ENCODE measurements at regions not wholly inside any gene's neighbourhood (a gene's known extent, or its start where the extent isn't known, plus 50 kb on each side); places are given as distances from the start of the nearest gene placed in this dataset.
"Not testable (repeated sequence)": the region's sequence is repeated elsewhere in the genome, so short reads cannot be mapped to it uniquely, and the experiment has no call there.

GRCh38 chr2:34162231-34162630 lies 563.1 kb upstream of the FAM98A start:
- no peaks in the 10 kb centered on the region for H3K36me3 ChIP-seq (ENCODE audit: control insufficient read depth, insufficient read depth, low read length)
- no peaks in the 10 kb centered on the region for H3K9me3 ChIP-seq (ENCODE audit: control insufficient read depth, low read length)
- no peak overlapping the region for H3K4me3 ChIP-seq (ENCODE audit: insufficient read depth, low read depth, low read length, poor library complexity, severe bottlenecking)
- DNase-seq: no peak
- H3K4me1 ChIP-seq (ENCODE audit: control insufficient read depth, insufficient read depth, low read length, poor library complexity, severe bottlenecking): no peaks in the 10 kb centered on the region
- H3K27ac ChIP-seq (ENCODE audit: insufficient read depth, low read length, poor library complexity, severe bottlenecking): no peak overlapping the region
- no peaks in the 10 kb centered on the region for H3K27me3 ChIP-seq (replicated peaks; ENCODE audit: control insufficient read depth, insufficient read depth, low read length, poor library complexity, severe bottlenecking)

DNA sequence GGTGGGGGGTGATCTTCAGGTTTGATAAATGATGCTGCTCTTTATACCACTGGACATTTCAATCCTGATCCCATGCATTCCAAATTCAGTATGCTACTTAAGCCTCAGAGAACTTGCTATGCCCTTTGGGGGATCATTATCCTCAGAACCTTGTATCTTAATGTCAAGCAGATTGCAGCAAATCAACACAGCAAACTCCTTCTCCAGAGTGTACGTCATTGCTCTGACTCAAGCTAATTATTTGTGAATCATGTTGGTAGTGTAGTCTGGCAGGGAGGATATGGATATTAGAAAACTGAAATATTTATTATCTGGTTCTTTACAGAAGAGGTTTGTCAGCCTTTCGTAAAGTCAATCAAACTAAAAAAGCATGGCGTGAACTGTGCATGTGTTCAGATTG lies 562.5 kb upstream of the FAM98A start:
- H3K27me3 ChIP-seq (replicated peaks; ENCODE audit: control insufficient read depth, insufficient read depth, low read length, poor library complexity, severe bottlenecking): no peaks in the 10 kb centered on the region
- H3K9me3 ChIP-seq (ENCODE audit: control insufficient read depth, low read length): no peaks in the 10 kb centered on the region
- H3K4me3 ChIP-seq (ENCODE audit: insufficient read depth, low read depth, low read length, poor library complexity, severe bottlenecking): no peak overlapping the region
- no peaks in the 10 kb centered on the region for H3K4me1 ChIP-seq (ENCODE audit: control insufficient read depth, insufficient read depth, low read length, poor library complexity, severe bottlenecking)
- H3K27ac ChIP-seq (ENCODE audit: insufficient read depth, low read length, poor library complexity, severe bottlenecking): no peak overlapping the region
- DNase-seq: no peak
- H3K36me3 ChIP-seq (ENCODE audit: control insufficient read depth, insufficient read depth, low read length): no peaks in the 10 kb centered on the region

GRCh38 chr2:34159901-34160300 lies 560.8 kb upstream of the FAM98A start:
- H3K4me3 ChIP-seq (ENCODE audit: insufficient read depth, low read depth, low read length, poor library complexity, severe bottlenecking): no peak overlapping the region
- no peaks in the 10 kb centered on the region for H3K4me1 ChIP-seq (ENCODE audit: control insufficient read depth, insufficient read depth, low read length, poor library complexity, severe bottlenecking)
- no peaks in the 10 kb centered on the region for H3K27me3 ChIP-seq (replicated peaks; ENCODE audit: control insufficient read depth, insufficient read depth, low read length, poor library complexity, severe bottlenecking)
- no peaks in the 10 kb centered on the region for H3K9me3 ChIP-seq (ENCODE audit: control insufficient read depth, low read length)
- no peak for DNase-seq
- H3K27ac ChIP-seq (ENCODE audit: insufficient read depth, low read length, poor library complexity, severe bottlenecking): no peak overlapping the region
- H3K36me3 ChIP-seq (ENCODE audit: control insufficient read depth, insufficient read depth, low read length): no peaks in the 10 kb centered on the region

- no peak for DNase-seq
- H3K27ac ChIP-seq (ENCODE audit: insufficient read depth, low read length, poor library complexity, severe bottlenecking): no peak overlapping the region
Measured at GRCh38 chr2:34153484-34153883, 554.4 kb upstream of the FAM98A start.

DNA sequence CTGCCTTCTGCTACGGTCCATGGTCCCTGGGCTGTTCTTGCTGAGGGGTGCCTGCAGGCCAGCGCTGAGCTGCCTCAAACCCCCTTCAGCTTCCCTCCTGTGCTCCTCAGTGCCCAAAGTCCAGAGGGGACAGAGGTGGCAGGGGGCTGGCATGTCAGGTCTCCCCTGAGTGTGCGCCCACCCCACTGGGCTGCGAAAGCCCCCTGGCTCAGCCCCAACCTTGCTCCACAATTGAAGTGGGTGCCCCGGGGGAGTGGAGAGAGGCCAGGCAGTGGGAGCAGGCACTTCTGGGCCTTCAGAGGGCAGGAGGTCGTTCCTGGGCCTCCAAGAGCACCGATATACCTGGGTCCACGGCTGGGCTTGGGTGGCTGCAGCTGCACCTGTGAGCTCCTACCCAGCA lies 548.7 kb upstream of the FAM98A start:
- DNase-seq: no peak
- Histone ChIP-seq H3K27ac (ENCODE audit: insufficient read depth, low read length, poor library complexity, severe bottlenecking) (no peak overlapping the region), H3K4me1 (ENCODE audit: control insufficient read depth, insufficient read depth, low read length, poor library complexity, severe bottlenecking) (no peaks in the 10 kb centered on the region), H3K9me3 (ENCODE audit: control insufficient read depth, low read length) (no peaks in the 10 kb centered on the region), H3K4me3 (ENCODE audit: insufficient read depth, low read depth, low read length, poor library complexity, severe bottlenecking) (no peak overlapping the region), H3K27me3 (replicated peaks; ENCODE audit: control insufficient read depth, insufficient read depth, low read length, poor library complexity, severe bottlenecking) (no peaks in the 10 kb centered on the region), H3K36me3 (ENCODE audit: control insufficient read depth, insufficient read depth, low read length) (no peaks in the 10 kb centered on the region)

More at GRCh38 chr2:34153484-34153883, 554.4 kb upstream of the FAM98A start:
- H3K4me3 ChIP-seq (ENCODE audit: insufficient read depth, low read depth, low read length, poor library complexity, severe bottlenecking): no peak overlapping the region
- H3K4me1 ChIP-seq (ENCODE audit: control insufficient read depth, insufficient read depth, low read length, poor library complexity, severe bottlenecking): no peaks in the 10 kb centered on the region
- H3K9me3 ChIP-seq (ENCODE audit: control insufficient read depth, low read length): no peaks in the 10 kb centered on the region
- H3K36me3 ChIP-seq (ENCODE audit: control insufficient read depth, insufficient read depth, low read length): no peaks in the 10 kb centered on the region
- no peaks in the 10 kb centered on the region for H3K27me3 ChIP-seq (replicated peaks; ENCODE audit: control insufficient read depth, insufficient read depth, low read length, poor library complexity, severe bottlenecking)

GRCh38 chr2:34143149-34143548 lies 544.0 kb upstream of the FAM98A start:
- Histone ChIP-seq H3K27me3 (replicated peaks; ENCODE audit: control insufficient read depth, insufficient read depth, low read length, poor library complexity, severe bottlenecking) (no peaks in the 10 kb centered on the region), H3K27ac (ENCODE audit: insufficient read depth, low read length, poor library complexity, severe bottlenecking) (no peak overlapping the region), H3K9me3 (ENCODE audit: control insufficient read depth, low read length) (no peaks in the 10 kb centered on the region), H3K4me1 (ENCODE audit: control insufficient read depth, insufficient read depth, low read length, poor library complexity, severe bottlenecking) (no peaks in the 10 kb centered on the region), H3K36me3 (ENCODE audit: control insufficient read depth, insufficient read depth, low read length) (no peaks in the 10 kb centered on the region), H3K4me3 (ENCODE audit: insufficient read depth, low read depth, low read length, poor library complexity, severe bottlenecking) (no peak overlapping the region)
- DNase-seq: no peak

DNA sequence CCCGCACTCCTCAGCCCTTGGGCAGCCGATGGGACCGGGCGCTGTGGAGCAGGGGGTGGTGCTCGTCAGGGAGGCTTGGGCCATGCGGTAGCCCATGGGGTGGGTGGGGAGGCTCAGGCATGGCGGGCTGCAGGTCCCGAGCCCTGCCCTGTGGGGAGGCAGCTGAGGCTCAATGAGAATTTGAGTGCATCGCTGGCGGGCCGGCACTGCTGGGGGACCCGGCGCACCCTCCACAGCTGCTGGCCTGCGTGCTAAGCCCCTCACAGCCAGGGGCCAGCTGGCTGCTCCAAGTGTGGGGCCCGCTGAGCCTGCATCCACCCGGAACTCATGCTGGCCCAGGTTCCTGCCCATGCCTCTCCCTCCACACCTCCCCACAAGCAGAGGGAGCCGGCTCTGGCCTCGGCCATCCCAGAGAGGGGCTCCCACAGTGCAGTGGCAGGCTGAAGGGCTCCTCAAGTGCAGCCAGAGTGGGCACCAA lies 543.5 kb upstream of the FAM98A start:
- not testable (repeated sequence) for H3K27me3 ChIP-seq (replicated peaks; ENCODE audit: control insufficient read depth, insufficient read depth, low read length, poor library complexity, severe bottlenecking); H3K4me1 ChIP-seq (ENCODE audit: control insufficient read depth, insufficient read depth, low read length, poor library complexity, severe bottlenecking); DNase-seq; H3K36me3 ChIP-seq (ENCODE audit: control insufficient read depth, insufficient read depth, low read length); H3K27ac ChIP-seq (ENCODE audit: insufficient read depth, low read length, poor library complexity, severe bottlenecking); H3K4me3 ChIP-seq (ENCODE audit: insufficient read depth, low read depth, low read length, poor library complexity, severe bottlenecking); H3K9me3 ChIP-seq (ENCODE audit: control insufficient read depth, low read length)

DNA sequence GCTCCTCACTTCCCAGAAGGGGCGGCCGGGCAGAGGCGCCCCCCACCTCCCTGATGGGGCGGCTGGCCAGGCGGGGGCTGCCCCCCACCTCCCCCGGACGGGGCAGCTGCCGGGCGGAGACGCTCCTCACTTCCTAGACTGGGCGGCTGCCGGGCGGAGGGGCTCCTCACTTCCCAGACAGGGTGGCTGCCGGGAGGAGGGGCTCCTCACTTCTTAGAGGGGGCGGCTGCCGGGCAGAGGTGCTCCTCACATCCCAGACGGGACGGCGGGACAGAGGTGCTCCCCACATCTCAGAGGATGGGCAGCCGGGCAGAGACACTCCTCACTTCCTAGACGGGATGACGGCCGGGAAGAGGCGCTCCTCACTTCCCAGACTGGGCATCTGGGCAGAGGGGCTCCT lies 534.0 kb upstream of the FAM98A start:
- not testable (repeated sequence) for H3K4me3 ChIP-seq (ENCODE audit: insufficient read depth, low read depth, low read length, poor library complexity, severe bottlenecking); H3K4me1 ChIP-seq (ENCODE audit: control insufficient read depth, insufficient read depth, low read length, poor library complexity, severe bottlenecking); H3K9me3 ChIP-seq (ENCODE audit: control insufficient read depth, low read length); DNase-seq; H3K27me3 ChIP-seq (replicated peaks; ENCODE audit: control insufficient read depth, insufficient read depth, low read length, poor library complexity, severe bottlenecking); H3K27ac ChIP-seq (ENCODE audit: insufficient read depth, low read length, poor library complexity, severe bottlenecking); H3K36me3 ChIP-seq (ENCODE audit: control insufficient read depth, insufficient read depth, low read length)

DNA sequence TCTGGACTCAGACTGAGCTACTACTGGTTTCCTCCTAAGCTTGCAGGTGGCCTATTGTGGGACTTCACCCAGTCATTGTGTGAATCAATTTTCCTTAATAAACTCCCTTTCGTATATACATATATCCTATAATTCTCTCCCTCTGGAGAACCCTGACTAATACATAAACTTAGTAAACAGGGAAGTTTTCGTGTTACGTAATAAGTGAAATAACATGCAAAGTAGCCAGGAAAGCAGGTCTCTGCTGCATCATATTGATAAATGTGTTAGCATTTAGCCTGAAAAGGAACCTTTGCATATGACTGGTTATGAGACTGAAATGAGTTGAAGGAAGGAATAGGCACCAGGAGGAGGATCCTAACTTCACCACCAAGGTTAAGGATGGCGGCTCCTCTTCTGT lies 527.2 kb upstream of the FAM98A start:
- H3K27me3 ChIP-seq (replicated peaks; ENCODE audit: control insufficient read depth, insufficient read depth, low read length, poor library complexity, severe bottlenecking): no peaks in the 10 kb centered on the region
- no peak for DNase-seq
- H3K36me3 ChIP-seq (ENCODE audit: control insufficient read depth, insufficient read depth, low read length): no peaks in the 10 kb centered on the region

DNA sequence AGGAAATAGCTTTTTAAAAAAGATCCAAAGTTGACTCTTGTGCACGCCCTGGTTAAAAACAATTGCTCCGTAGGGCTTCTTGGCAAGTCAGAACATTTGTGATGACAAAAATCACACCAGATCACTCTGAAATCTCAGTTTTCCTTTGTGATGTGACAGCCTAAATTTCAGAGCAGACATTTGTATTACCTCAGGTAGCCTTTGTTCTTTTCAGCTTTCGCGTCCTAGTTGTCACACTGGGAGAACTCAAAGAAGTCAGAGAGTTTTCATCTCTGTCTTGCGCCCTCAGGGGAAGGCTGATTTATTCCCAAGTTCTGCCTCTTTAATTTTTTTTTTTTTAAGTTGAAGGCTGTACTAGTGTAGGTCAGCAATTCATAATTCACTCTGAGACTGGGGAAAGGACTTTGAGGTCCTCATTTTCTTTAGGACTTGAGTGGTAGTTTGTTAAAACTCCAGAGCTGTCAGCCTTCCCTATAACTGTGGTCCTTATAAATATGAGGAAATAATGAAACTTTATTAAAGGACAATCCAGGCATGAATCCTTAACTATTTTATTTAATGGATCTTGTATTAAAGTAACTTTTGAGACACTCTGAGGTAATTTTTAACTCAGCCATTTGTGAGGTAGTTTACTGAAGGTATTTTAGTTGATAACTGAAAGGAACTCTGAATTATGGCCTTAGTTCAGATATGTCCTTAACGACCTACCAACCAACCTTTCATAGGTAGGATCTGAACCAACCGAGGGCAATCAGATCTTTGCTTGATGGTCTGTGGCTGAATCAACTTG lies 525.1 kb upstream of the FAM98A start:
- H3K4me3 ChIP-seq (ENCODE audit: insufficient read depth, low read depth, low read length, poor library complexity, severe bottlenecking): no peak overlapping the region
- H3K27ac ChIP-seq (ENCODE audit: insufficient read depth, low read length, poor library complexity, severe bottlenecking): no peak overlapping the region
- no peak for DNase-seq
- H3K4me1 ChIP-seq (ENCODE audit: control insufficient read depth, insufficient read depth, low read length, poor library complexity, severe bottlenecking): no peaks in the 10 kb centered on the region
- no peaks in the 10 kb centered on the region for H3K36me3 ChIP-seq (ENCODE audit: control insufficient read depth, insufficient read depth, low read length)
- no peaks in the 10 kb centered on the region for H3K27me3 ChIP-seq (replicated peaks; ENCODE audit: control insufficient read depth, insufficient read depth, low read length, poor library complexity, severe bottlenecking)
- no peaks in the 10 kb centered on the region for H3K9me3 ChIP-seq (ENCODE audit: control insufficient read depth, low read length)

More for the DNA sequence above, 527.2 kb upstream of the FAM98A start:
- H3K9me3 ChIP-seq (ENCODE audit: control insufficient read depth, low read length): no peaks in the 10 kb centered on the region
- H3K4me3 ChIP-seq (ENCODE audit: insufficient read depth, low read depth, low read length, poor library complexity, severe bottlenecking): no peak overlapping the region
- H3K4me1 ChIP-seq (ENCODE audit: control insufficient read depth, insufficient read depth, low read length, poor library complexity, severe bottlenecking): no peaks in the 10 kb centered on the region
- no peak overlapping the region for H3K27ac ChIP-seq (ENCODE audit: insufficient read depth, low read length, poor library complexity, severe bottlenecking)
